Neural progenitor cell (in vitro differentiated cells): ENCODE measurements at regions not wholly inside any gene's neighbourhood (a gene's known extent, or its start where the extent isn't known, plus 50 kb on each side); places are given as distances from the start of the nearest gene placed in this dataset.

Experiments used
- DNase-seq: peaks from one replicate; pipeline ENCODE4 v3.0.0-alpha.2; 2016; ENCODE audit warnings: low spot score
- H2AFZ ChIP-seq: fragments of 200-600 bp; sonication (generic); replicated peaks from 2 replicates; pipeline ENCODE4 v1.6.1; 2016; ENCODE audit warnings: antibody characterized with exemption
- H3F3A ChIP-seq: fragments of 200-600 bp; sonication (generic); 2 replicates; pipeline ENCODE4 v1.6.1; 2016; ENCODE audit warnings: antibody characterized with exemption, low read depth
- H3K27ac ChIP-seq: fragments of 200-600 bp; sonication (generic); 2 replicates; pipeline ENCODE4 v1.5.1; 2016; ENCODE audit warnings: mild to moderate bottlenecking
- H3K27me3 ChIP-seq: fragments of 200-600 bp; sonication (generic); 2 replicates; pipeline ENCODE4 v1.6.1; 2016; ENCODE audit warnings: mild to moderate bottlenecking, moderate library complexity
- H3K36me3 ChIP-seq: fragments of 200-600 bp; sonication (generic); 2 replicates; pipeline ENCODE4 v1.5.1; 2016
- H3K4me1 ChIP-seq: fragments of 200-600 bp; sonication (generic); 2 replicates; pipeline ENCODE4 v1.6.1; 2016; ENCODE audit warnings: mixed run types
- H3K4me2 ChIP-seq: fragments of 200-600 bp; sonication (generic); 2 replicates; pipeline ENCODE4 v1.6.1; 2016
- H3K4me3 ChIP-seq: fragments of 200-600 bp; sonication (generic); 2 replicates; pipeline ENCODE4 v1.5.1; 2016
- H3K79me2 ChIP-seq: fragments of 200-600 bp; sonication (generic); 2 replicates; pipeline ENCODE4 v1.6.1; 2016; ENCODE audit warnings: low read depth
- H3K9ac ChIP-seq: fragments of 200-600 bp; sonication (generic); 2 replicates; pipeline ENCODE4 v1.6.1; 2016
- H3K9me3 ChIP-seq: fragments of 200-600 bp; sonication (generic); 2 replicates; pipeline ENCODE4 v1.5.1; 2016; ENCODE audit warnings: low read depth
- H4K20me1 ChIP-seq: fragments of 200-600 bp; sonication (generic); 2 replicates; pipeline ENCODE4 v1.6.1; 2016; ENCODE audit warnings: low read depth
- H3K27ac Mint-ChIP-seq: 3 replicates; pipeline ENCODE4 v1.8.0; 2021; ENCODE audit warnings: mixed read lengths
- H3K27me3 Mint-ChIP-seq: 2 replicates; pipeline ENCODE4 v1.8.0; 2022; ENCODE audit warnings: low read depth, mild to moderate bottlenecking, inconsistent platforms, moderate library complexity, mixed read lengths; ENCODE audit not compliant: insufficient read depth
- H3K36me3 Mint-ChIP-seq: 3 replicates; pipeline ENCODE4 v1.8.0; 2021; ENCODE audit warnings: mixed read lengths
- H3K4me1 Mint-ChIP-seq: 3 replicates; pipeline ENCODE4 v1.8.0; 2021; ENCODE audit warnings: mixed read lengths
- H3K4me3 Mint-ChIP-seq: 3 replicates; pipeline ENCODE4 v1.8.0; 2021; ENCODE audit warnings: mild to moderate bottlenecking, moderate library complexity, mixed read lengths
- H3K9me3 Mint-ChIP-seq: 3 replicates; pipeline ENCODE4 v1.8.0; 2020; ENCODE audit warnings: mixed read lengths
- EZH2 ChIP-seq: fragments of 200-600 bp; sonication (generic); IDR thresholded peaks from 2 replicates; pipeline ENCODE4 v1.6.1; 2017; ENCODE audit warnings: antibody characterized with exemption, mild to moderate bottlenecking, moderate library complexity
- EZH2phosphoT487 ChIP-seq: fragments of 200-600 bp; sonication (generic); IDR thresholded peaks from 2 replicates; pipeline ENCODE4 v1.6.1; 2017; ENCODE audit warnings: antibody characterized with exemption
- TF ChIP-seq, protein P1 (sequence below): fragments of 200-600 bp; sonication (generic); IDR thresholded peaks from 2 replicates; pipeline ENCODE4 v1.5.1; 2017; ENCODE audit warnings: antibody characterized with exemption, mild to moderate bottlenecking

- H3K4me1 Mint-ChIP-seq: peaks cover 5% of the 10 kb centered on the region
- no peak overlapping the region for H3K4me2 ChIP-seq
- no peak overlapping the region for H3K27ac Mint-ChIP-seq
- H3K27ac ChIP-seq: no peak overlapping the region
- no peaks in the 10 kb centered on the region for H3K9me3 Mint-ChIP-seq
- H3K36me3 Mint-ChIP-seq: no peaks in the 10 kb centered on the region
- peaks cover 12% of the 10 kb centered on the region for H3K4me1 ChIP-seq
- no peaks in the 10 kb centered on the region for H3K9me3 ChIP-seq
- no peaks in the 10 kb centered on the region for H3K27me3 ChIP-seq
- TF ChIP-seq EZH2phosphoT487: no peak
- TF ChIP-seq, protein P1, sequence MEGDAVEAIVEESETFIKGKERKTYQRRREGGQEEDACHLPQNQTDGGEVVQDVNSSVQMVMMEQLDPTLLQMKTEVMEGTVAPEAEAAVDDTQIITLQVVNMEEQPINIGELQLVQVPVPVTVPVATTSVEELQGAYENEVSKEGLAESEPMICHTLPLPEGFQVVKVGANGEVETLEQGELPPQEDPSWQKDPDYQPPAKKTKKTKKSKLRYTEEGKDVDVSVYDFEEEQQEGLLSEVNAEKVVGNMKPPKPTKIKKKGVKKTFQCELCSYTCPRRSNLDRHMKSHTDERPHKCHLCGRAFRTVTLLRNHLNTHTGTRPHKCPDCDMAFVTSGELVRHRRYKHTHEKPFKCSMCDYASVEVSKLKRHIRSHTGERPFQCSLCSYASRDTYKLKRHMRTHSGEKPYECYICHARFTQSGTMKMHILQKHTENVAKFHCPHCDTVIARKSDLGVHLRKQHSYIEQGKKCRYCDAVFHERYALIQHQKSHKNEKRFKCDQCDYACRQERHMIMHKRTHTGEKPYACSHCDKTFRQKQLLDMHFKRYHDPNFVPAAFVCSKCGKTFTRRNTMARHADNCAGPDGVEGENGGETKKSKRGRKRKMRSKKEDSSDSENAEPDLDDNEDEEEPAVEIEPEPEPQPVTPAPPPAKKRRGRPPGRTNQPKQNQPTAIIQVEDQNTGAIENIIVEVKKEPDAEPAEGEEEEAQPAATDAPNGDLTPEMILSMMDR: no peak
- no peak for TF ChIP-seq EZH2
- H3K36me3 ChIP-seq: no peaks in the 10 kb centered on the region
- DNase-seq: no peak
- H2AFZ ChIP-seq: no peak overlapping the region
- no peak overlapping the region for H3K4me3 ChIP-seq
- H3K4me3 Mint-ChIP-seq: no peak overlapping the region
- no peaks in the 10 kb centered on the region for H3F3A ChIP-seq
- no peaks in the 10 kb centered on the region for H3K79me2 ChIP-seq
- H4K20me1 ChIP-seq: no peaks in the 10 kb centered on the region
- peaks cover 8% of the 10 kb centered on the region for H3K27me3 Mint-ChIP-seq
- H3K9ac ChIP-seq: no peak overlapping the region
These were observed 159.1 kb upstream of the CSF3R start for GRCh38 chr1:36641776-36642175.

DNA sequence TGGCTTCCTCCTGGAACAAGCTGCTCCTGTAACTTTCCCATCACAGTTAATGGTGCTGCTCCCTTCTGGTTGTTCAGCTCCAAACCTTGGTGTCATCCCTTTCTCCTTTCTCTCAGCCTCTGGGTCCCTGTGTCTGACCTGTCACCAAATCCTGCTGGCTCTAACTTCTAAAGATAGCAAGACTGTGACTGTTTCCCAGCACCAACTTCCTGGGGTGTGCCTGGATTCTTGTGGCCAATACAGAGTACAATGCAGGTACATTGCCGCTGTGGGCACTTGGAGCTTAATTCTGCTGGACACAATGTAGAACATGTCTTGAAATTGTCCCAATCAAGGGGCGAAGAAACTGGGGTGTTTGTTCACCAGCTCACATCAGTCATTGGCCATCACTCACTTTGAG is 156.7 kb upstream of the CSF3R start:
- Histone ChIP-seq H3K27me3 (no peaks in the 10 kb centered on the region), H3K4me1 (peaks cover 8% of the 10 kb centered on the region), H3K9me3 (no peaks in the 10 kb centered on the region), H3K4me3 (no peak overlapping the region), H3K4me2 (no peak overlapping the region), H3F3A (no peaks in the 10 kb centered on the region), H4K20me1 (no peaks in the 10 kb centered on the region), H3K79me2 (no peaks in the 10 kb centered on the region), H3K36me3 (no peaks in the 10 kb centered on the region), H3K9ac (no peak overlapping the region), H3K27ac (no peak overlapping the region), H2AFZ (no peak overlapping the region)
- Mint-ChIP-seq H3K4me3 (no peak overlapping the region), H3K9me3 (no peaks in the 10 kb centered on the region), H3K27ac (no peak overlapping the region), H3K4me1 (peaks cover 4% of the 10 kb centered on the region), H3K36me3 (no peaks in the 10 kb centered on the region), H3K27me3 (peaks cover 2% of the 10 kb centered on the region)
- DNase-seq: no peak
- TF ChIP-seq, protein P1: no peak
- TF ChIP-seq EZH2phosphoT487 (no peak), EZH2 (no peak)

DNA sequence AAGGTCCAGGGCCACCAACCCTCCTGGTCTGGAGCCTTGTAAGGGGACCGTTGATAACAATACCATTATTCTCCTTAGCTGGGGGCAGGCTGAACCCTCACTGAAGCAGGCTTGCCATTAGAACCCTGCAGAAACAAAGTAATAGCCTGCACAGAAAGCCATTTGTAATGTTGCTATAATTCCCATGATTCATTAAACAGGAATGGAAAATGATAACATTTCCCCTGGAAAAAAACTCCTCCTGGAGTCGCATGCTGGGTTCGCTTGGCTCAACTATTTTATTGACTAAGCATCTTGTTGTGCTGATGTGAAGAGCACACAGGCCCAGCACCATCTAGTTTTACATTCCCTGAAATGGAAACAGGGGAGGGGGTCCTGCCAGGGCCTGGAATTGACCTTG is 155.6 kb upstream of the CSF3R start:
- Mint-ChIP-seq H3K36me3 (no peaks in the 10 kb centered on the region), H3K9me3 (no peaks in the 10 kb centered on the region), H3K4me1 (no peaks in the 10 kb centered on the region), H3K27ac (no peak overlapping the region), H3K27me3 (peaks cover 2% of the 10 kb centered on the region), H3K4me3 (no peak overlapping the region)
- Histone ChIP-seq H3K36me3 (no peaks in the 10 kb centered on the region), H3K4me1 (no peaks in the 10 kb centered on the region), H3K9ac (no peak overlapping the region), H3K27me3 (no peaks in the 10 kb centered on the region), H2AFZ (no peak overlapping the region), H3K79me2 (no peaks in the 10 kb centered on the region), H4K20me1 (no peaks in the 10 kb centered on the region), H3F3A (no peaks in the 10 kb centered on the region), H3K9me3 (no peaks in the 10 kb centered on the region), H3K4me2 (no peak overlapping the region), H3K27ac (no peak overlapping the region), H3K4me3 (no peak overlapping the region)
- TF ChIP-seq EZH2phosphoT487: no peak
- TF ChIP-seq EZH2: no peak
- TF ChIP-seq, protein P1: no peak
- no peak for DNase-seq
